Neural progenitor cell (in vitro differentiated cells): ENCODE measurements at regions not wholly inside any gene's neighbourhood (a gene's known extent, or its start where the extent isn't known, plus 50 kb on each side); places are given as distances from the start of the nearest gene placed in this dataset.

Source experiments
- CTCF ChIP-seq: fragments of 200-600 bp; sonication (generic); IDR thresholded peaks from 2 replicates; pipeline ENCODE4 v1.5.1; 2017; ENCODE audit warnings: antibody characterized with exemption, mild to moderate bottlenecking
- EZH2phosphoT487 ChIP-seq: fragments of 200-600 bp; sonication (generic); IDR thresholded peaks from 2 replicates; pipeline ENCODE4 v1.6.1; 2017; ENCODE audit warnings: antibody characterized with exemption

GRCh38 chr12:90883456-90883855, 71.5 kb downstream of the CCER1 start:
- TF ChIP-seq CTCF = no peak
- no peak for TF ChIP-seq EZH2phosphoT487
